ENCODE measurements at regions not wholly inside any gene's neighbourhood (a gene's known extent, or its start where the extent isn't known, plus 50 kb on each side); places are given as distances from the start of the nearest gene placed in this dataset.

DNA sequence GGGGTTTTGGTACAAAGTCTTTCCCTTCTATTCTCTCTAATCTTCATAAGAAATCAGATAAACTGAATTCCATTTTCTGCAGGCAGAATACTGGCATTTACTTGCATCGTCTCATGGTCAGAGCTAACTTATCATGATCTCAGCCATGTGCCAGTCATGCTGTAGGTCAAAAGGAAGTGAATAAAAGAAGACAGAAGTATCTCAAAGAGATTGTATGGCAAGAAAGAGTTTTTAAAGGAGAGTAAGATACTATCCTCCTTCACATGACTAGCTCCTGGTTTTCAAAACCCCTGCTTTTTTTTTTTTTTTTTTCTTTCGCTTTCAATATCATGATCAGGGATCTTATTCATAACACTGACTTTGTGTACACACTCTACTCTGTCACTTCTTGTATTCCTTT, 398.3 kb downstream of the C6orf118 start:
- no peak for DNase-seq

DNA sequence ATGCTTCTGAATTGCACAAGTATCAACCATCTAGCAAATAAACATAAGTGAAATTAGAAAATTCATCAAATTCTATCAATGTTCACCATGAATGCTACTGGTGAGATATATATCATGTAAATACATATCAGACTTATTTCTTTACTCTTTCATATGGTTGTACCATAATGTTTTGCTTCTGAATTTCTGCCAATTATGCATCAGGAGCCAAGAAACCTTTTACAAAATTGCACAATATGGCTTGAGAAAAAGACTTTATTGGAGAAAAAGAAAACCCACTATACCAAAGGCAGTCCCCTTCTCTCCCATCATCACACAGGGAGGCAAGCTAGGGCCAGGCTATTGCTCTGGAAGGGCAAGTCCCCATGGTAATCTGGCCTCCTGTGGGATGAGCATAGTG, 402.6 kb downstream of the C6orf118 start:
- no peak for DNase-seq

DNA sequence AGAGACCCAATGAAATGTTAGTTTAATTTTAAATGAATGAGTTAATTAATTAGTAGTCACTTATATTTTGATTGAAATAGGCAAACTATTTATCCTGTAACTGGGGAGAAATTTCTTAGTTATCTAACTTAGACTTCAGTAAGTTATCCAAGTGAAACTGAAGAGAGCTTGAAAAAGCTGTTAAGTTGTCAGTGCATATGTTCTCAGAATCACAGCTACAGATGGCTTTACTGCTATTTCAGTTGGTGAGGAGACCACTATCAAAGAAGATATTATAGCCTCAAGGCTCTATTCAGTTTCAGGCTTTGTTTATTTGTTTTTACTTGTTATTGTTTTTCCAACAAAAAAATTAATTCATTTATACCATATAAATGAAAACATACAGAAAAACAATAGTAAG, 404.1 kb downstream of the C6orf118 start:
- no peak for DNase-seq

DNA sequence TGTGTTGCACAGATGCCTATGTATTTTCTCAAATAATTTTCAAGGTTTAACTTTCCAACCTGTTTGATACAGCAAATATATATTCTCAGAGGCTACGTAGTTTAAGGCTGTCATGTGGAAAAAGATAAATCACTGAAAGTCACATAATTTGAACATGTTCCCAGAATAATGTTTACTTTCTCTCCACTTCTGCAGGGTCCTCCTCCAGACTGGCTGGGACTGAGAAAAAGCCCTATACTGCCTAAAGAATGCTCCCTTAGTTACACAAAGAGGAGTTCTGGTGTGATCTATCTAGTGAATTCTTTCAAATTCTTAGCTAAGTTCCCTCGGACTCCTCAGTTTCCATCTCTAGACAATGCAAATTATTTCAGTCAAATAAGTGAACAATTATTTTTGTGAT, 411.0 kb downstream of the C6orf118 start:
- DNase-seq = no peak

DNA sequence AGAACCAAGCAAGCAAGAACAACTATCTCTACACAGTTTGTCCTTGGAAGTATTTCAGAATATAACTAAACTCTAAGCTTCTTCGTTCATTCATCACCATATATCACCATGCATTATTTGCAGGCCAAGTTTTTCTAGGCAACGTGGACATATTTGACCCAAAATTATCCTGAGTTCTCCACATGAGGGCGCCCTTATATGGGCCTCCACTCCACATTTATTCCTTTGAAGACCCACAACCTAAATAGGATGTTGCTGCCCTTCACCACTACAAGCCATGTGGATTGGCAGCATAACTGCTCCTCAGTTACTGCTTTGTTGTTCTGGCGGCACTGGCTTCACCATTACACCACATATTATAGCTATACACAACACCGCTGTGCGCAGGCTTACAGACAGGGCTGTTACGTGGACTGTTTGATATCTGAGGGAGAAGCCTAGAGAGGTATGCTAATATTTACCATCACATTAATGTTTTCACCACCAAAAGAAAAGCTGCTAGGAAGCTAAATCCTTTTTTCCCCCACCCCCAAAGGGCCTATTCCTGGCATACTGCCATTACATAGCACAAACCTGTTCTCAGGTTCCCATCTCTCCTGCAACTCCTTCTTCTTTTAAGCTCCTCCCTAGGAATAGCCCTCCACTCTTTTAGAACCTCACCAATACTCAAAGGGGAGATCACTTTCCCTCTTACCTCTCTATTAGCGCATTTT, 411.7 kb downstream of the C6orf118 start:
- DNase-seq = no peak

DNA sequence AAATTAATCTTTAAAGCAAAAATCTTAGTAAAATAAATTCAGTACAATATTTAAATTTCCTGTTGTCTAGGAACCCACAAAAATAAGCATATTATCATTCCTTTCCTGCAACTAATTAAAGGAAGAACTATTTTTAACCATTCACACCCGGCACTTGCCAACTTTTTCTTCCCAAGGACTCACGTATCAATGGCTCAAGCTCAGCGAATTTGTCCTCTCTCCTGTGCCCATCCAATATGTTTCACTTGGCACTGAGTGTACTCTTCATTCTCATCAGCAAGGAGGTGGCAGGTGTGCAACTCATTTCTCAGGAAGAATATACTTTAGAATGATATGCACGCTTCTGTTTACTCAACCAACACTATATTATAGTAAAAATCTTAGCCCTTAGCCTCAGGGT, 419.4 kb downstream of the C6orf118 start:
- no peak for DNase-seq

- DNase-seq = no peak
These were observed 421.7 kb downstream of the C6orf118 start for GRCh38 chr6:164887660-164888059.

GRCh38 chr6:164882236-164882635, 427.2 kb downstream of the C6orf118 start:
- DNase-seq = no peak

GRCh38 chr6:164871783-164872182, 437.6 kb downstream of the C6orf118 start:
- DNase-seq = no peak

GRCh38 chr6:164870164-164870563, 439.2 kb downstream of the C6orf118 start:
- DNase-seq = no peak

- no peak for DNase-seq
These were observed 447.4 kb downstream of the C6orf118 start for GRCh38 chr6:164861967-164862366.

DNA sequence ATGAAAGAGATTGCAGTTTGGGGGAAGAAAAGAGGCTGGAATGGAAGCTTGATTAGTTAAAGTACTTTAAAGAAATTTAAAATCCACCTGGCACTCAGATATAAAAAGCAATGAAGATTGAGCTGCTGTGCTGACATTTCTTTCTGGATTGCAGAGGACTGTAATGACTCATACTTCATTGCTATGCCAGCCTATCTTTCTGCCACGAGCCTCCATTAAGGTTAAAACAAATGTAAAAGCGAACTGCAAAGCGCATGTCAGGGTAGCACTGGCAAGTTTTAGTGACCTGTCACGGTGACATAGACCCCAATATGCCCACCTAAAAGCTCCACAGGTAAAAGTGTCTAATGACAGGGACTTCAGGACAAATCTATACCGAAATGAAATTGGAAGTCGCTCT, 449.6 kb downstream of the C6orf118 start:
- DNase-seq = no peak

DNA sequence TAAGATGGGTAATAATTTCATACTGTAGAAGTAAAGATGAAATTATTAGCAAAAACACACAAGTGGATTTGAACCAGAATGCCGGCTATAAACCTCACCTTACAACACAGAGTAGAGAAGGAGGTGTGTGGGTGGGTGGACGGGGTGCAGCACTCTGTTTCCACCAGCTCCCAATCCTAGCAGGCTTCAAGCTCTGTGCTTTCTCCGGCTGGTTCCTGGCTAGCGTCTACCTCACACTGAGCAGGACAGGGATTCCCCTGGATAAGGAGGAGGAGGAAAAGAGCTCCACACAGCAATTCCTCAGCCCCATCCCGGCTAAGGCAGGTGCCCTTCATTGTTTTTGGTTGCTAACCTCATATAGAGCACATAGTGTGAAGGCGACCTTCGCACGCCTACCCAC, 453.3 kb downstream of the C6orf118 start:
- DNase-seq = no peak

GRCh38 chr6:164855281-164855680, 454.1 kb downstream of the C6orf118 start:
- no peak for DNase-seq

DNA sequence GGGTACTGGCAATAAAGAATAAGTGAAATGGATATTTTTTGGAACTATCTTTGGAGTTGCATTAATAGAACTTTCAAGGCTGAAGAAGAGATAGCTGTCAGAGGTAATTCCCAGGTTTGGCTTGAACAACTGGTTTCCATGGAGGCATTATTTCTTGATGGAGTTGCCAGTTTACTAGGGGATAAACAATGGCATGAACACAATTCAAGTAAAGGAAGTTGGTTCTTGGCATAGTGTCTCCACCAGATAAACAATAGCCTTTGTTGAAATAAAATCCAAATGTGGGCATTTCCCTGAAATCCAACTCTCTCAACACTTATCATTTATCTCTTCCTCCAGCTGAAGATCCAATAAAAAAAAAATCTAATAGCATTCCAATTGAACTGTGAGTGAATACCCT, 454.9 kb downstream of the C6orf118 start:
- no peak for DNase-seq

- no peak for DNase-seq
These were observed 463.6 kb downstream of the C6orf118 start for GRCh38 chr6:164845773-164846172.

DNA sequence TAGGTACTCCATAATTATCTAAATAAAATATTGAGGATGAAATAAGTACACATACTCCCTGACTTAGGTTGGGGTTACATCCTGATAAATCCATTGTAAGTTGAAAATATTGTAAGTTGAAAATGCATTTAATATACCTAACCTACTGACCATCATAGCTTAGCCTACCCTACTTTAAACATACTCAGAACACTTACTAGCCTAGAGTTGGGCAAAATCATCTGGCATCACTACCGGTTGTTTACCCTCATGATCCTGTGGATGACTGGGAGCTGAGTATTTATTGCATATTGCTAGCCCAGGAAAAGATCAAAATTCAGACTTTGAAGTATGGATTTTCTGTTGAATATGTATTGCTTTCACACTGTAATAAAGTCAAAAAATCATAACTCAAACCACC, 467.3 kb downstream of the C6orf118 start:
- no peak for DNase-seq

DNA sequence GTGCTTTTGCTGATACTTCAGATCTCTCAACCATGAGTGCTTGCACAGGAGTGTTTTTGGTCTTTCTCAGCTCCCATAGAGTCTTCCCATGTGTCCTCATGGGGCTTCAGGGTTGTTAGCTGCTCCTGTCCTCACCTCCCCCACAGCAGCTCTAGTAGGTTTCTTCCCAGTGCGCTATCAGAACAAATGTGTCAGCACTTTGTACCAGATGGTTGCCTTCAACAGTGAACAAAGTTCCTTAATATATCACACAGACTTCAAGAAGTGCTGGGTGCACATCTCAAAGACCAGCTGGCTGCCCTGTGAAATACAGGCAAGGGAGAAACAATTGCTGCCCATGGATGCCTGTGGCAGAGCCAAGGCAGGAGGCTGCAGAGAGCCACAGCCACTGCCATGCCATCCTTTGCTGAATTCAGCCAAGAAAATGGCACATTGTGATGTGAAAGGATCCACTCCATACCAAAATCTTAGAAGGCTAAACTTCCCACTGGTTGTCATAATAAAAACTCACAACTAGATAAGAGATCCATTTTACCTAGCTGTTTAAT, 471.3 kb downstream of the C6orf118 start:
- DNase-seq = no peak

DNA sequence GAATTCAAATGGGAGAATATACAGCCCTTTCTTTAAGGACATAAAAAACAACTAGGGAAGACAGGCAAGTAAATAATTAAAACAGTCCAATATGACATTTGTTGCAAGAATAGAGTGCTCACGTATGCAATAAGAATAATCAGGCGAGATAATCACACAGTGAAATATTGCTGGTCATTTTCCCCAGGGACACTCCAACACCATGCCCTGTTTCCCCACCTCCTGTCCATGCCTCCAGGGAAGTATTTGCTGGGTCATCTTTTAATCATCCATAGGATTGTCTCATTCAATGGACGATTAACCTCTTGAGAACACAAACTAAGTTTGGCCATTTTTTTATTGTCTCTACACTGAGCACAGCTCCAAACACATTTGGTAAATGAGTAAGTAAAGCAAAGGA, 472.9 kb downstream of the C6orf118 start:
- DNase-seq = no peak

- no peak for DNase-seq
These were observed 477.0 kb downstream of the C6orf118 start for GRCh38 chr6:164832410-164832809.

DNA sequence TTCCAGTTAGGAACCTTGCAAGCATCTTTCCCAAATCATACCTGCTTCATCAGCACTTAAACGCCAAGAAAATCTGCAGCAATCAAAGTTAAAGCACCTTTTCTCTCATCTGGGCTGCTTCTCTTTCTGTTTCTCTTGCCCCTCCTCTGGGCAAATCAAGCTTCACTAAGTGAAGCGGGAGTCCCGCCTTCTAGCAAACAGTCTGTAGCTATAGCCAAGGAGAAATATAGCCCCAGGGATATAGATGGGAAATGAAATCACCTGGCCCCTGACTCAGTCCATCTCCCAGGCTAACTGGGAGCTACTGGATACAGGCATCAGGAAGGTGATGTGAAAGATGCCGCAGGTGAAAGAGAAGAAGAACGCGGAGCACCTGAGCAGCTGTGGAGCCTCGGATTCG, 481.9 kb downstream of the C6orf118 start:
- no peak for DNase-seq

- no peak for DNase-seq
These were observed 482.5 kb downstream of the C6orf118 start for GRCh38 chr6:164826831-164827468.

DNA sequence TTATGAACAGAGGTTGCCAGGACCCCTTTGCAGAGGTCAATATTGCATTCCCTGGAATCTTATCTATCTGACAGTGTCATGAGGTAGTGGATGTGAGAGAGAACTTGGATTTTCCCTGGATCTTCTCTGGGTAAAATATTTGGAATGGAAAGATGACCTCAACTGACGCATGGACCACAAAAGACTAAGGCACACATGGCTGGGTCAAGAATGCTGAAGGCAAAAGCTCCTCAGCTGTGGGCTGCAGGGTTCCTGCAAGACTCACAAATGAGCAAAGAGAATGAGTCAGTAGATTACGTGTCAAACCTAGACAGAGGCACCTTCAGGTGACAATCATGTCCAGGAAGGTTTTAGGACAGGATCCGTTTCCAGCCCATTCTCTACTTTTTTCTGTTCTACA, 484.0 kb downstream of the C6orf118 start:
- DNase-seq = no peak

GRCh38 chr6:164817662-164818061, 491.7 kb downstream of the C6orf118 start:
- DNase-seq = no peak

DNA sequence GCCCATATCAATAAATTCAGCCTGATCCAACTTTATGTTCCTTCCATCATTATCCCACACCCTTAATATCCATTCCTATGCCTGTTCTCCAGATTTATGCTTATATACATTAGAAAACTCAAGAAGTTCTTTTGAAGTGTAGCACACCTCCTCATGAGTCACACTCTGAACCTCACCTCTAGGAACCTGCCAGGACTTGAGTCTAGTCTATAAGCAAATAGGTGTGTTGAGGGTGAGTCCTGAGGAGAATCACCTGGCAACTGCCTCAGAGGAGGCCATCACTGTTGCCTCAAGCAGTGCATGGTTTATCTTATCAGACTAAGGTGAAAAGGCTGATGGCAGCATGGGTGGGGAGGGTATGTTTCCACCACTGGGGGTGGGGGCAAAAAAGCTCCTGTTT, 496.7 kb downstream of the C6orf118 start:
- no peak for DNase-seq
